ENCODE measurements at regions not wholly inside any gene's neighbourhood (a gene's known extent, or its start where the extent isn't known, plus 50 kb on each side); places are given as distances from the start of the nearest gene placed in this dataset.

DNA sequence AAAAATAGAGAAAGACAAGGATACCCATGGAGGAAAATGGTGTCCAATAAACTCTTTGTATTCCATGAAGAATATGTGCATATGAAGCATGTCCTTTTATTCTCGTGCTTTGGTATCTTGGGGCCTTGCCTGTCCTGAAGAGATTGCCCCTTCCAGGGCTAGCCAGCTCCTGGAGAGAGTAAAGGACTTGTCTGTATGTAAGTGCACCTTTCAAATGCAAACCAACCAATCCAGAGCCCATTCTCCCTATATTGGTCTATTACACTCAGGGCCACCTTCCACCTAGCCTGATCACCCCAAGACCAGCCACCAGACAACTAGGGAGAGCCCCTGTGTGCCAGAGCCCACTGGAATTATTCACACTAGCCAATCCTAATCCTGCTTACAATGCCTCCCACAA lies 221.6 kb downstream of the CD83 start:
- TF ChIP-seq POLR2A (IDR thresholded peaks at IDR 0.05) (no peak), EP300 (IDR thresholded peaks at IDR 0.05) (no peak)
- TF ChIP-seq, protein P1, sequence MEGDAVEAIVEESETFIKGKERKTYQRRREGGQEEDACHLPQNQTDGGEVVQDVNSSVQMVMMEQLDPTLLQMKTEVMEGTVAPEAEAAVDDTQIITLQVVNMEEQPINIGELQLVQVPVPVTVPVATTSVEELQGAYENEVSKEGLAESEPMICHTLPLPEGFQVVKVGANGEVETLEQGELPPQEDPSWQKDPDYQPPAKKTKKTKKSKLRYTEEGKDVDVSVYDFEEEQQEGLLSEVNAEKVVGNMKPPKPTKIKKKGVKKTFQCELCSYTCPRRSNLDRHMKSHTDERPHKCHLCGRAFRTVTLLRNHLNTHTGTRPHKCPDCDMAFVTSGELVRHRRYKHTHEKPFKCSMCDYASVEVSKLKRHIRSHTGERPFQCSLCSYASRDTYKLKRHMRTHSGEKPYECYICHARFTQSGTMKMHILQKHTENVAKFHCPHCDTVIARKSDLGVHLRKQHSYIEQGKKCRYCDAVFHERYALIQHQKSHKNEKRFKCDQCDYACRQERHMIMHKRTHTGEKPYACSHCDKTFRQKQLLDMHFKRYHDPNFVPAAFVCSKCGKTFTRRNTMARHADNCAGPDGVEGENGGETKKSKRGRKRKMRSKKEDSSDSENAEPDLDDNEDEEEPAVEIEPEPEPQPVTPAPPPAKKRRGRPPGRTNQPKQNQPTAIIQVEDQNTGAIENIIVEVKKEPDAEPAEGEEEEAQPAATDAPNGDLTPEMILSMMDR (IDR thresholded peaks at IDR 0.05), result no peak
